ENCODE measurements at regions not wholly inside any gene's neighbourhood (a gene's known extent, or its start where the extent isn't known, plus 50 kb on each side); places are given as distances from the start of the nearest gene placed in this dataset.
"Not testable (repeated sequence)": the region's sequence is repeated elsewhere in the genome, so short reads cannot be mapped to it uniquely, and the experiment has no call there.

DNA sequence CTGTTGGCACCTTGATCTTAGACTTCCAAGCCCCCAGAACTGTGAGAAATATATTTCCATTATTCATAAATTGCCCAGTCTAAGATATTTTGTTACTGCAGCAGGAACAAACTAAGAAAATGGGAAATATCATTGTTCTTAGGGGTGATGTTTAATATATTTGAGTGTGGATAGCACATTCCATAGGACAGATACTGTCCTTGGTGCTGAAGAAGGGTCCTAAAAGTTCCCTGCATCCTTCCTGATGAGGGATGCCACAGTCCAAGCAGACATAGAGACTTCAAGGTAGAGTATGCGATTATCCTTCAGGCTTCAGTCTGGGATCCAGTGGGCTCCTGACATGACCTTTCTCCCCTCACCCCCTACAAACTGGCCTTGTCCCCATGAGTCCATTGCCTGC is 689.0 kb downstream of the TDRD15 start:
- DNase-seq (ENCODE audit: low read depth in 1 of 2, low spot score in 1 of 2): no peak
- in situ Hi-C loops (cut with HindIII; ENCODE audit: low pct_unique_long_range_greater_than_20kb, low sequenced_read_pairs): no loop called here
- TF ChIP-seq JUND (IDR thresholded peaks at IDR 0.05; ENCODE audit: low read depth): no peak

DNA sequence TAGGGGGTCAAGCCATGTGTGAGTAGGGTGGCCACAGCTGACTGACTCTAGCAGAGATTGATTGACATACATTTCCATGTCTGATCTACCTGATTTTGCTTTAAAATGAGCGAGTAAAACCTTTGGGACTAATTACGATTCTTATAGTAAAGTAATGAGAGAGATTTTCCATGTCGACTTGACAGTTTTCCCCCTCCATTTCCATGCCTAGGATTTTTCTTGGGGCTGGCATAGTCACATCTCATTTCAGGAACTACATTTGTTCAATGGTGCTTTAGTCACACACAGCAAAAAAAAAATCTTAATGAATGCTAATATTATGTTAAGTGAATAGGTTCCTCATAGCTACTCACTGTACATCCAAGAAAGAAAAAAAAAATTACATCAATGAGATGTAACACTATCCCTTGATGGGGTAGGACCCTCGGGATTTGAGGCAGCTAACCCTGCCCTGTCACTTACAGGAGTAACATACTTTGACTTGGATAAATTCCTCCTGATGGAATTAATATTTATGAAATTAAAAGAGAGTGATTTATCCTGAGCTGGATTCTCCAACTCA is 690.9 kb downstream of the TDRD15 start:
- TF ChIP-seq JUND (IDR thresholded peaks at IDR 0.05; ENCODE audit: low read depth): no peak
- DNase-seq (ENCODE audit: low read depth in 1 of 2, low spot score in 1 of 2): no peak
- in situ Hi-C loops (cut with HindIII; ENCODE audit: low pct_unique_long_range_greater_than_20kb, low sequenced_read_pairs): no loop called here

DNA sequence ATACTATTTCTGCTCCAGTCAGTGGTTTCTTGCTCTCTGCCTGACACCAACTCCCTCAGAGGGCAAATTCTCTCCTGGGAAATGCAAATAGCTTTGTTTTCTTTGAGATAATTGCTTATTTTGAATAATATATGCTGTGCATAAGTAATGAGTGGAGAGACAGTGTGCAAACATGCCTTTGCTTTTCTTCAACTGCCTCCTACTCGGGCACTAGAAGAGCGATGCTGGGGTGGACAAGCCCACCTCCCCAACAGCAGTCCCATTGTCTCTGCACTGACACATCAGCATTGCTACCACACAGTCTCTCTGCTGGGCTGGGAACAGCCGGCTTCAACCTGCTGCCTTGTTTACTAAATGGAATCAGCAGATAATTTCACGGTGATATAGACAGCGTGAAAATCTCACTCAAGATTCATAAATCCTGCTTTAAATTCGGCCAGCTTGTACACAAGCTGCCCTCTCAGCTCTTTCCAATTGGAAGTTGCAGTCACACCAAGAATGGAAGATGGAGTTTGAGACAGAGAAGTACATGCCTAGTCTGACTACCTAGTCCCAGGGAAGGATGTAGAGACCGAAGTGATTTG is 694.5 kb downstream of the TDRD15 start:
- in situ Hi-C loops (cut with HindIII; ENCODE audit: low pct_unique_long_range_greater_than_20kb, low sequenced_read_pairs): no loop called here
- no peak for TF ChIP-seq JUND (IDR thresholded peaks at IDR 0.05; ENCODE audit: low read depth)
- DNase-seq (ENCODE audit: low read depth in 1 of 2, low spot score in 1 of 2): no peak

DNA sequence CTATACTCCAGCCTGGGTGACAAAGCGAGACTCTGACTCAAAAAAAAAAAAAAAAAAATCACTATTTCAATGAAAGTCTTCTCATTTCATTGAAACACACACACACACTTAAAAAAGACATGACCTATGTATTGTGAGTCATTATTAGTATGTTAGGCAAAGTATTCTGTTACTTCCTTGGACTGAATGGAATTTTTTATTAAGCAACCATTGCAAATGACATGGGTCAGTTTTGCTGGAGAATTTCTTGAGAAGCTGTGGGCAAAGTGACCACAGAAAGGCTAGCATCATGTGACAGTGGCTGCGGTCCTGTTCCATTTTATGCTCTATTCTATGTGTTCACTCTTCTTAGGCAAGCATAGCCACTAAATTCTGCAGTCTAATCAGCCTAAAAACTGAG is 695.7 kb downstream of the TDRD15 start:
- DNase-seq (ENCODE audit: low read depth in 1 of 2, low spot score in 1 of 2): no peak
- in situ Hi-C loops (cut with HindIII; ENCODE audit: low pct_unique_long_range_greater_than_20kb, low sequenced_read_pairs): no loop called here
- TF ChIP-seq JUND (IDR thresholded peaks at IDR 0.05; ENCODE audit: low read depth): no peak

DNA sequence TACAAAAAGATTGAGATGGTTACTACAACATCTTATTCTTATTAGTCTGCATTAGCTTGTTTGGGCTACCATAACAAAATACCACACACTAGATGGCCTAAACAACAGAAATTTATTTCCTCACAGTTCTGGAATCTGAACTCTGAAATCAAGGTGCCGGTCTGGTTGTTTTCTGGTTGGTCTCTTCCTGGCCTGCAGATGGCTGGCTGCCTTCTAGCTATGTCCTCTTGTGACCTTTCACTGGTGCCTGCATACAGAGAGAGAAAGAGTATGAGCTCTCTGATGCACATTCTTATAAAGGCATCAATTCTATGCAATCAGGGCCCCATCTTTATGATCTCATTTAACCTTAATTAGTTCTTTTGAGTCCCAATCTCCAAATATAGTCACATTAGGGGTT is 696.5 kb downstream of the TDRD15 start:
- in situ Hi-C loops (cut with HindIII; ENCODE audit: low pct_unique_long_range_greater_than_20kb, low sequenced_read_pairs): no loop called here
- no peak for TF ChIP-seq JUND (IDR thresholded peaks at IDR 0.05; ENCODE audit: low read depth)
- no peak for DNase-seq (ENCODE audit: low read depth in 1 of 2, low spot score in 1 of 2)

DNA sequence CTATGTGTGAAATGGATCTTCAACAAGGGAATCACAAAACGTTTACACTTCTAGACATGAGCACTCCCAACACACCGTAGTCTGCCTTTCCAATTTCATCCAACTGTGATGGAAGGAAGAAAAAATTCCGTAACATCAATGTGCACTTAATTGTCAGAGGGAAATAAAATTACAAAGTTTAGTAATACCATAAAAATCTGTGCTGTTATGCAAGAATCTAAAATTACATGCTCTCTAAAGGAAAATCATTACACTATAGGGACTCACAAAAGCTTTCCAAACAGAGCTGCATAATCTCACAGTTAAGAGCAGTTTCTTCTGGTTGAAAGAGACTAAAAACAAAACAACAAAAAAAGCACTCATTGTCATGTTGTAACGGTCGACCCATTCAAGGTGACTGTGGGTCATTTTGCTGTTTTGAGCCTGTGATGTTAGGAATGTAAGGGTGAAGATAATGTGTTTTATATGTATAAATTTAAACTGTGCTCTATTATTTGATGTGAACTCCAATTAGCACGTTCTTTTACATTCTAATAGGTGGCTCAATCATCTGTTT is 698.0 kb downstream of the TDRD15 start:
- TF ChIP-seq JUND (IDR thresholded peaks at IDR 0.05; ENCODE audit: low read depth): no peak
- no peak for DNase-seq (ENCODE audit: low read depth in 1 of 2, low spot score in 1 of 2)
- in situ Hi-C loops (cut with HindIII; ENCODE audit: low pct_unique_long_range_greater_than_20kb, low sequenced_read_pairs): no loop called here

DNA sequence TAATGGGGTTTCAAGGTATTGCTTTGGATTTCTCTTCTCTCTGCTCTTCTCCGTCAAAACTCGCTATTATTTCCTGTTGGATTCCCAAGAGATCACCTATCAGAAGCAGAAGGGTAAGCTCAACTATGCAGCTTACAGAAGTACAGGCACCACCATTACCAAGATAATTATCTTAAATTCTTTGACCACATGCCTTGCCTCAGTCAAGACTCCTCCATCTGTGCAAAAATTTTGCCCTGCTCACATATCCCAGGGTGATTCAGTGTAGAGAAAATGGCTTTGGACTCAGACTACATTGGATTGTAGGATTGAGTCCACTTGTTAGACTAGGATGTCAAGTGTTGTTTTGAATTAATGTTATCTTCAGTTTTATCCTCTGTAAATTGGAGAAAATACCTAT is 698.7 kb downstream of the TDRD15 start:
- no peak for DNase-seq (ENCODE audit: low read depth in 1 of 2, low spot score in 1 of 2)
- no peak for TF ChIP-seq JUND (IDR thresholded peaks at IDR 0.05; ENCODE audit: low read depth)
- in situ Hi-C loops (cut with HindIII; ENCODE audit: low pct_unique_long_range_greater_than_20kb, low sequenced_read_pairs): no loop called here

DNA sequence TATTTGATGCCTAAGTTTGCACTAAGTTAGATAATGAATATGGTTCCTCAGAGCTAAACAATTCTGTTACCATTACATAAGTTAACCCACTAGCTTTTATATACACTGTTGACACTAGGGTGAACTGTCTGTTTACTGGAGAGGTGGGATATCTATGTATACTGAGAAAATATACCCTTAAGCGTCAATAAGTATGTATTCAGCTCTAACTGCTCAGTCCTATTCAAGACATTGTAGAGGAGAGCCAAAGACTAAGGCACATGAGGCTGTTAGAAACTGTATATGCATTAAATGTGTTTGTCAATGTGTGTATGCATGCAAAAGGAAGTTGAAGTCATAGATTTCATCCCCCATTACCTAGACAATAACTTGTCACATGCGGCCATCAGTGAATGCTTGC is 710.0 kb downstream of the TDRD15 start:
- in situ Hi-C loops (cut with HindIII; ENCODE audit: low pct_unique_long_range_greater_than_20kb, low sequenced_read_pairs): no loop called here
- no peak for DNase-seq (ENCODE audit: low read depth in 1 of 2, low spot score in 1 of 2)
- no peak for TF ChIP-seq JUND (IDR thresholded peaks at IDR 0.05; ENCODE audit: low read depth)

DNA sequence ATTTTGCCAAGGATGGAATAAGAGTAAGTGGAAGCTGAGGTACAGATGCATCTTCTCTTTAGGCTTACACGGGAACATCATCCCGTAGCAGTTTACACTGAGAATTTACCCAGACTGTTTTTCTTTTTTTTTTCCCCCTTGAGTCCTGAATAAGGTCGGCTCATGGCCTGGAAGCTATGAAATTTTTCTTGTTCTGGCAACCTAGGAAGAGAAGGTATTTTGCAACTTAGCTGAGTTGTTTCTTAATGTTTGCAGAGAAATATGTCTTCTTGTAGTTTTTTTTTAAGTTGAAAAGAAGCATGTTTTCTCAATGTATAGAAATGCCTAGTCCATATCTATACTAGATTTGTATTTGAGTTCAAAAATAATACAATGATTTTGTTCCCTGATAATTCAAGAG is 712.5 kb downstream of the TDRD15 start:
- in situ Hi-C loops (cut with HindIII; ENCODE audit: low pct_unique_long_range_greater_than_20kb, low sequenced_read_pairs): no loop called here
- DNase-seq (ENCODE audit: low read depth in 1 of 2, low spot score in 1 of 2): no peak
- TF ChIP-seq JUND (IDR thresholded peaks at IDR 0.05; ENCODE audit: low read depth): no peak

DNA sequence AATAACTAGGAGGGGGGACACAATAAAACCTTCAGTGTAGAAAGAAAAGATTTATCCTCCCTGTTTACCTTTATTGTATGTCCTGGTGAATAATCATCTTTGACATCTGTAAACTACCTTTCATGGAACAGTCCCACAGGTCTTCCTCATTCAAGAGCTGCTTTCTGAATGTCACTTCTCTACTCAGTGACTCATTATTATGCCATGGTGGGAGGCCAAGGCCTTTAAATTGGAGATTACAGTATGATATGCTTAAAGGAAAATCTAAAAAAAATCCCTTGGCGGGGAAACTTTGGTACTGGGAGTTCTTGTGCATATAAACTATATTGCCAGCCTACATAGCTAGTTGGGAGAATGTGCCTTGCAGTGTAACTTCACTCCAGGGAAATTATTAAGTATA is 713.0 kb downstream of the TDRD15 start:
- in situ Hi-C loops (cut with HindIII; ENCODE audit: low pct_unique_long_range_greater_than_20kb, low sequenced_read_pairs): no loop called here
- no peak for TF ChIP-seq JUND (IDR thresholded peaks at IDR 0.05; ENCODE audit: low read depth)
- no peak for DNase-seq (ENCODE audit: low read depth in 1 of 2, low spot score in 1 of 2)

DNA sequence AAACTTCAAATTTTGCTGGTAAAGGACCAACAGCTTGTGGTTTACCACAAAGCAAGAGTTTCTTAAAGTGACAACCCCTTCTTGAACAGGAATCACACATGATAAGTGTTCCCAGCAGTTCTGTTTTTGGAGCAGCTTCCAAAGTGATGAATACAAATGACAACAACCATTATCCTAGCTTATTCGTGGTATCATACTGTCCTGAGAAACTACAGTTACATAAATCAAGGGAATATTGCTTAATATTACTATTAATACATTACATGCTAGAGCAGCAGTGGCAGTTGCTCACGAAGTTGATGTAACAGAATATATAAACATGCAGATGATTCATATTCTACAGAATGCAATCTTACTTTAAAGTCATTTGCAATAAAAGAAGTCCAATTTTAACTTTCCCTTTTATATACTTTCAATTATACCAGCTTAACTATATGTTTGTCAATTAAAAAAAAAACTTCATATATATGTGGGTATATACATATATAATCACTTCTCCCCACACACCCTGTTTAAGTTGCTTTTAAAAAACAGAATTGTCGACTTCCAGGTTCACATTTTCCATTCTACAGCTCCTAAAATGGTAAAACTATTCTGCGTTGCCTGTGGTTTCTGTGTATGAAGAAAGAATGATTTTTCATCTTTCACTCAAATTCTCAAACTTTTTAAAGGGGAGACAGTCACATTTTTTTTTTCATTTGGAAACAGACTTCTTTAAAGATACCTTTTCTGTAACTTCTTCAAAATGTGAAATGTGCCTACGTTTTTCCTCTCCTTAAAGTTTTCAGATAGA is 713.6 kb downstream of the TDRD15 start:
- in situ Hi-C loops (cut with HindIII; ENCODE audit: low pct_unique_long_range_greater_than_20kb, low sequenced_read_pairs): no loop called here
- DNase-seq (ENCODE audit: low read depth in 1 of 2, low spot score in 1 of 2): no peak
- TF ChIP-seq JUND (IDR thresholded peaks at IDR 0.05; ENCODE audit: low read depth): no peak

DNA sequence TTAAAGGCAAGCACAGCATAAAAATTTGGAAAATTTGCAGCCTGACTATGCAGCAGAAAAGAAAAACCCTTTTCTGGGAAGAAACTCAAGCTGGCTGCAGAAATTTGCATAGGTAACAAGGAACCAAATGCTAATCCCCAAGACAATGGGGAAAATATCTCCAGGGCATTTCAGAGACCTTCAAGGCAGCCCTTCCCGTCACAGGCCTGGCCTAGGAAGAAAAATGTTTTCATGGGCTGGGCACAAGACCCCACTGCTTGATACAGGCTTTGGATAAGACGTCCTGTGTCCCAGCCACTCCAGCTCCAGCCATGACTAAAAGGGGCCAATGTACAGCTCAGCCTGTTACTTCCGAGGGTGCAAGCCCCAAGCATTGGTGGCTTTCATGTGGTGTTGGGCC is 717.6 kb downstream of the TDRD15 start:
- in situ Hi-C loops (cut with HindIII; ENCODE audit: low pct_unique_long_range_greater_than_20kb, low sequenced_read_pairs): no loop called here
- TF ChIP-seq JUND (IDR thresholded peaks at IDR 0.05; ENCODE audit: low read depth): no peak
- DNase-seq (ENCODE audit: low read depth in 1 of 2, low spot score in 1 of 2): no peak

DNA sequence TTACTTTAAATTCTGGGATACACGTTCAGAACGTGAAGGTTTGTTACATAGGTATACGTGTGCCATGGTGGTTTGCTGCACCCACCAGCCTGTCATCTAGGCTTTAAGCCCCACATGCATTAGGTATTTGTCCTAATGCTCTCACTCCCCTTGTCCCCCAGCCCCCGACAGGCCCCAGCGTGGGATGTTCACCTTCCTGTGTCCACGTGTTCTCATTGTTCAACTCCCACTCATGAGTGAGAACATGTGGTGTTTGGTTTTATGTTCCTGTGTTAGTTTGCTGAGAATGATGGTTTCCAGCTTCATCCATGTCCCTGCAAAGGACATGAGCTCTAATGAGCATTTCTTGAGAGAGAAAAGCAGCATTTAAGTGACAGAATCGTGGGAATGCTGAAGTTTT is 726.6 kb downstream of the TDRD15 start:
- in situ Hi-C loops (cut with HindIII; ENCODE audit: low pct_unique_long_range_greater_than_20kb, low sequenced_read_pairs); DNase-seq (ENCODE audit: low read depth in 1 of 2, low spot score in 1 of 2): not testable (repeated sequence)
